Stimulated activated CD4-positive, alpha-beta T cell treated with anti-CD3 and anti-CD28 coated beads, Interleukin-12 subunit alpha, Interleukin-12 subunit beta, amount 100 ng/mL, for 4 hours (primary cell): ENCODE measurements at regions not wholly inside any gene's neighbourhood (a gene's known extent, or its start where the extent isn't known, plus 50 kb on each side); places are given as distances from the start of the nearest gene placed in this dataset.
"Not testable (repeated sequence)": the region's sequence is repeated elsewhere in the genome, so short reads cannot be mapped to it uniquely, and the experiment has no call there.

ENCODE experiments used
- DNase-seq: peaks from one replicate; pipeline ENCODE4 v3.0.0-alpha.2; 2020

GRCh38 chrX:150217609-150218008 lies 145.5 kb upstream of the MAMLD1 start:
- no peak for DNase-seq

GRCh38 chrX:150219374-150220185 lies 143.5 kb upstream of the MAMLD1 start:
- no peak for DNase-seq

GRCh38 chrX:150223176-150224015 lies 139.7 kb upstream of the MAMLD1 start:
- no peak for DNase-seq

GRCh38 chrX:150224676-150225075 lies 138.4 kb upstream of the MAMLD1 start:
- no peak for DNase-seq

- DNase-seq = no peak
Measured at GRCh38 chrX:150225266-150225665, 137.9 kb upstream of the MAMLD1 start.

GRCh38 chrX:150225756-150226155 lies 137.4 kb upstream of the MAMLD1 start:
- no peak for DNase-seq

- no peak for DNase-seq
Measured at GRCh38 chrX:150226223-150226965, 136.7 kb upstream of the MAMLD1 start.

GRCh38 chrX:150227321-150227860 lies 135.7 kb upstream of the MAMLD1 start:
- no peak for DNase-seq

- no peak for DNase-seq
Measured at GRCh38 chrX:150227873-150228410, 135.2 kb upstream of the MAMLD1 start.

GRCh38 chrX:150228431-150228830 lies 134.7 kb upstream of the MAMLD1 start:
- DNase-seq = no peak

- DNase-seq = no peak
Measured at GRCh38 chrX:150229030-150229429, 134.1 kb upstream of the MAMLD1 start.

- DNase-seq = no peak
Measured at GRCh38 chrX:150229481-150229880, 133.6 kb upstream of the MAMLD1 start.

GRCh38 chrX:150230952-150231351 lies 132.2 kb upstream of the MAMLD1 start:
- not testable (repeated sequence) for DNase-seq

GRCh38 chrX:150231368-150231767 lies 131.7 kb upstream of the MAMLD1 start:
- DNase-seq = not testable (repeated sequence)

GRCh38 chrX:150232222-150232621 lies 130.9 kb upstream of the MAMLD1 start:
- DNase-seq = not testable (repeated sequence)

GRCh38 chrX:150234126-150234525 lies 129.0 kb upstream of the MAMLD1 start:
- DNase-seq = no peak

GRCh38 chrX:150236327-150236726 lies 126.8 kb upstream of the MAMLD1 start:
- DNase-seq = no peak

GRCh38 chrX:150238632-150239382 lies 124.3 kb upstream of the MAMLD1 start:
- DNase-seq = no peak

GRCh38 chrX:150239946-150240642 lies 123.0 kb upstream of the MAMLD1 start:
- DNase-seq = no peak

- no peak for DNase-seq
Measured at GRCh38 chrX:150240643-150240970, 122.5 kb upstream of the MAMLD1 start.

- no peak for DNase-seq
Measured at GRCh38 chrX:150253959-150254620, 109.0 kb upstream of the MAMLD1 start.
